HG03060 (cell line): ENCODE measurements at regions not wholly inside any gene's neighbourhood (a gene's known extent, or its start where the extent isn't known, plus 50 kb on each side); places are given as distances from the start of the nearest gene placed in this dataset.
"Not testable (repeated sequence)": the region's sequence is repeated elsewhere in the genome, so short reads cannot be mapped to it uniquely, and the experiment has no call there.

Experiments
- ATAC-seq: cut with Tn5 transposase; IDR thresholded peaks from one replicate; pipeline ENCODE4 v1.9.1; 2021; ENCODE audit warnings: low read depth, moderate number of reproducible peaks; ENCODE audit not compliant: unreplicated experiment

GRCh38 chr10:131363416-131363815 lies 51.9 kb upstream of the TCERG1L start:
- no peak for ATAC-seq

- no peak for ATAC-seq
Observed at GRCh38 chr10:131371571-131371970, 60.0 kb upstream of the TCERG1L start.

- no peak for ATAC-seq
Observed at GRCh38 chr10:131381576-131381975, 70.1 kb upstream of the TCERG1L start.

- ATAC-seq = not testable (repeated sequence)
Observed at GRCh38 chr10:131385161-131385872, 73.8 kb upstream of the TCERG1L start.

- no peak for ATAC-seq
Observed at GRCh38 chr10:131387018-131387529, 75.6 kb upstream of the TCERG1L start.

GRCh38 chr10:131391936-131392335 lies 80.4 kb upstream of the TCERG1L start:
- no peak for ATAC-seq

- no peak for ATAC-seq
Observed at GRCh38 chr10:131396121-131397050, 84.9 kb upstream of the TCERG1L start.

- no peak for ATAC-seq
Observed at GRCh38 chr10:131398166-131398565, 86.6 kb upstream of the TCERG1L start.

- no peak for ATAC-seq
Observed at GRCh38 chr10:131399981-131400380, 88.5 kb upstream of the TCERG1L start.

GRCh38 chr10:131400513-131400912 lies 89.0 kb upstream of the TCERG1L start:
- no peak for ATAC-seq

GRCh38 chr10:131402771-131403650 lies 91.5 kb upstream of the TCERG1L start:
- ATAC-seq = no peak

- no peak for ATAC-seq
Observed at GRCh38 chr10:131403936-131404335, 92.4 kb upstream of the TCERG1L start.

- ATAC-seq = no peak
Observed at GRCh38 chr10:131404886-131405285, 93.4 kb upstream of the TCERG1L start.

GRCh38 chr10:131406676-131407392 lies 95.3 kb upstream of the TCERG1L start:
- ATAC-seq = no peak

GRCh38 chr10:131418681-131419080 lies 107.2 kb upstream of the TCERG1L start:
- ATAC-seq = no peak

- no peak for ATAC-seq
Observed at GRCh38 chr10:131419797-131420196, 108.3 kb upstream of the TCERG1L start.

GRCh38 chr10:131420867-131421266 lies 109.3 kb upstream of the TCERG1L start:
- no peak for ATAC-seq

GRCh38 chr10:131421381-131421780 lies 109.9 kb upstream of the TCERG1L start:
- ATAC-seq = no peak

GRCh38 chr10:131422731-131423130 lies 111.2 kb upstream of the TCERG1L start:
- ATAC-seq = no peak

- ATAC-seq = no peak
Observed at GRCh38 chr10:131424053-131424452, 112.5 kb upstream of the TCERG1L start.
